Nephron progenitor cell (in vitro differentiated cells): ENCODE measurements at regions not wholly inside any gene's neighbourhood (a gene's known extent, or its start where the extent isn't known, plus 50 kb on each side); places are given as distances from the start of the nearest gene placed in this dataset.
"Not testable (repeated sequence)": the region's sequence is repeated elsewhere in the genome, so short reads cannot be mapped to it uniquely, and the experiment has no call there.

Experiments used
- DNase-seq: peaks from one replicate; pipeline ENCODE4 v3.0.0; 2021
- H3K27ac Mint-ChIP-seq: 2 replicates; pipeline ENCODE4 v1.8.0; 2021; ENCODE audit warnings: mild to moderate bottlenecking, moderate library complexity, mixed read lengths
- H3K27me3 Mint-ChIP-seq: 2 replicates; pipeline ENCODE4 v1.8.0; 2021; ENCODE audit warnings: mild to moderate bottlenecking, low read depth, mixed read lengths; ENCODE audit not compliant: poor library complexity
- H3K36me3 Mint-ChIP-seq: 2 replicates; pipeline ENCODE4 v1.8.0; 2021; ENCODE audit warnings: low read depth, mixed read lengths
- H3K4me1 Mint-ChIP-seq: 2 replicates; pipeline ENCODE4 v1.8.0; 2021; ENCODE audit warnings: mixed read lengths
- H3K4me3 Mint-ChIP-seq: 2 replicates; pipeline ENCODE4 v1.8.0; 2021; ENCODE audit warnings: mild to moderate bottlenecking, moderate library complexity, mixed read lengths
- H3K9me3 Mint-ChIP-seq: 2 replicates; pipeline ENCODE4 v1.8.0; 2021; ENCODE audit warnings: mild to moderate bottlenecking, moderate library complexity, mixed read lengths
- CTCF ChIP-seq: fragments of 200-600 bp; sonication (generic); IDR thresholded peaks from 2 replicates; pipeline ENCODE4 v1.5.0; 2021; ENCODE audit warnings: antibody characterized with exemption

GRCh38 chr6:137680705-137681346, 186.2 kb upstream of the TNFAIP3 start:
- H3K27ac Mint-ChIP-seq, result no peak overlapping the region
- no peak for DNase-seq
- H3K36me3 Mint-ChIP-seq, result peaks cover 13% of the 10 kb centered on the region
- peaks cover 42% of the 10 kb centered on the region for H3K9me3 Mint-ChIP-seq
- H3K4me1 Mint-ChIP-seq, result no peaks in the 10 kb centered on the region
- peaks cover 2% of the 10 kb centered on the region for H3K27me3 Mint-ChIP-seq
- no peak overlapping the region for H3K4me3 Mint-ChIP-seq
- TF ChIP-seq CTCF, result no peak

- H3K27me3 Mint-ChIP-seq, result peaks cover 2% of the 10 kb centered on the region
Measured at GRCh38 chr6:137681445-137682009, 185.5 kb upstream of the TNFAIP3 start.

GRCh38 chr6:137682658-137683057, 184.4 kb upstream of the TNFAIP3 start:
- not testable (repeated sequence) for H3K27me3 Mint-ChIP-seq, DNase-seq, H3K4me1 Mint-ChIP-seq, H3K27ac Mint-ChIP-seq, H3K4me3 Mint-ChIP-seq
- peaks cover 13% of the 10 kb centered on the region for H3K36me3 Mint-ChIP-seq
- H3K9me3 Mint-ChIP-seq, result peaks cover 30% of the 10 kb centered on the region

More at GRCh38 chr6:137681445-137682009, 185.5 kb upstream of the TNFAIP3 start:
- Mint-ChIP-seq H3K4me3 (no peak overlapping the region), H3K9me3 (peaks cover 40% of the 10 kb centered on the region), H3K36me3 (peaks cover 13% of the 10 kb centered on the region), H3K27ac (no peak overlapping the region), H3K4me1 (no peaks in the 10 kb centered on the region)
- no peak for TF ChIP-seq CTCF
- DNase-seq, result no peak

GRCh38 chr6:137683916-137684315, 183.1 kb upstream of the TNFAIP3 start:
- peaks cover 4% of the 10 kb centered on the region for H3K36me3 Mint-ChIP-seq
- no peak for TF ChIP-seq CTCF
- no peak overlapping the region for H3K27ac Mint-ChIP-seq
- DNase-seq, result no peak
- H3K4me3 Mint-ChIP-seq, result no peak overlapping the region
- H3K9me3 Mint-ChIP-seq, result peaks cover 20% of the 10 kb centered on the region
- H3K4me1 Mint-ChIP-seq, result no peaks in the 10 kb centered on the region
- peaks cover 2% of the 10 kb centered on the region for H3K27me3 Mint-ChIP-seq

- Mint-ChIP-seq H3K36me3 (peaks cover 4% of the 10 kb centered on the region), H3K4me3 (no peak overlapping the region), H3K9me3 (peaks cover 20% of the 10 kb centered on the region), H3K27ac (no peak overlapping the region), H3K27me3 (peaks cover 2% of the 10 kb centered on the region), H3K4me1 (no peaks in the 10 kb centered on the region)
- no peak for TF ChIP-seq CTCF
- no peak for DNase-seq
Measured at GRCh38 chr6:137685798-137686375, 181.2 kb upstream of the TNFAIP3 start.

GRCh38 chr6:137687818-137688217, 179.2 kb upstream of the TNFAIP3 start:
- H3K4me1 Mint-ChIP-seq, result peaks cover 1% of the 10 kb centered on the region
- TF ChIP-seq CTCF, result no peak
- peaks cover 5% of the 10 kb centered on the region for H3K9me3 Mint-ChIP-seq
- H3K36me3 Mint-ChIP-seq, result no peaks in the 10 kb centered on the region
- peaks cover 2% of the 10 kb centered on the region for H3K27me3 Mint-ChIP-seq
- no peak for DNase-seq
- H3K4me3 Mint-ChIP-seq, result no peak overlapping the region
- no peak overlapping the region for H3K27ac Mint-ChIP-seq
